A549 (cell line): ENCODE measurements at regions not wholly inside any gene's neighbourhood (a gene's known extent, or its start where the extent isn't known, plus 50 kb on each side); places are given as distances from the start of the nearest gene placed in this dataset.

Experiments
- EP300 ChIP-seq, 2 experiments: fragments of >200 bp; sonication (Bioruptor Twin); formaldehyde crosslinking; IDR thresholded peaks; 2 replicates in 1 of 2; 3 replicates in 1 of 2; pipeline ENCODE4 v1.6.1; 2016 to 2017
- POLR2A ChIP-seq: IDR thresholded peaks from 2 replicates; pipeline ENCODE4 v1.6.1; 2012; ENCODE audit warnings: mild to moderate bottlenecking, low read length
- RARB ChIP-seq: fragments of 250-450 bp; sonication (Bioruptor Pico); IDR thresholded peaks from 2 replicates; pipeline ENCODE4 v1.8.0; 2021; ENCODE audit warnings: mild to moderate bottlenecking, moderate library complexity
- TF ChIP-seq, protein P1 (sequence below): fragments of 250-450 bp; sonication (Bioruptor Pico); IDR thresholded peaks from 2 replicates; pipeline ENCODE4 v1.5.0; 2021; ENCODE audit warnings: mild to moderate bottlenecking, moderate library complexity, borderline replicate concordance
- TF ChIP-seq, protein P2 (sequence below): fragments of >200 bp; sonication (Bioruptor Twin); formaldehyde crosslinking; IDR thresholded peaks from 3 replicates; pipeline ENCODE4 v1.5.1; 2016

DNA sequence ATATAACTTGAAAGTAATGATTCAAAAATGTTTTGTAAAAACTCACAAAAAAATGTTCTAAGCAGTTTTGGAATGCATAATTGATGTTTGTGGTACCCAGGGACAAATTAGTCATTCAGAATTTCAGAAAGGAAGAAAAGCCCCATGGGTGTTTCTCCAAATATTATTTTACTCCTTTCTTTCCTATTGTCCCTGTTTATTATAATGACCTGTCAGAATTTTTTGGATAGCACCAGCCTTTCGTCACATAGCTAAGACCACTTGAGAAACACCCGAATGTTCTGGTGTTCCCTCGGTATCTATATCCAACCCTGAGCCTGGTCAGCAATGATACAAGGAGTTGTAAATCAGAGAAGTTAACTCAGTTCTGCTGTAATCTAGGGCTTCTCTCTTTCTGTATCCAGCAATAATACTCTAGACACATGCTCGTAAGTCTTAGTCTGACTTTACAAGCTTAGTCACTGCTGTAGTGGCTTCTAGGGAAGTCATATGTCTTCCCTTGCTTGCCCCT is 64.8 kb upstream of the MEOX2 start:
- TF ChIP-seq RARB (CRISPR knock-in tag) = no peak
- TF ChIP-seq POLR2A = no peak
- TF ChIP-seq, protein P1, sequence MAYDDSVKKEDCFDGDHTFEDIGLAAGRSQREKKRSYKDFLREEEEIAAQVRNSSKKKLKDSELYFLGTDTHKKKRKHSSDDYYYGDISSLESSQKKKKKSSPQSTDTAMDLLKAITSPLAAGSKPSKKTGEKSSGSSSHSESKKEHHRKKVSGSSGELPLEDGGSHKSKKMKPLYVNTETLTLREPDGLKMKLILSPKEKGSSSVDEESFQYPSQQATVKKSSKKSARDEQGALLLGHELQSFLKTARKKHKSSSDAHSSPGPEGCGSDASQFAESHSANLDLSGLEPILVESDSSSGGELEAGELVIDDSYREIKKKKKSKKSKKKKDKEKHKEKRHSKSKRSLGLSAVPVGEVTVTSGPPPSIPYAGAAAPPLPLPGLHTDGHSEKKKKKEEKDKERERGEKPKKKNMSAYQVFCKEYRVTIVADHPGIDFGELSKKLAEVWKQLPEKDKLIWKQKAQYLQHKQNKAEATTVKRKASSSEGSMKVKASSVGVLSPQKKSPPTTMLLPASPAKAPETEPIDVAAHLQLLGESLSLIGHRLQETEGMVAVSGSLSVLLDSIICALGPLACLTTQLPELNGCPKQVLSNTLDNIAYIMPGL (CRISPR knock-in tag) = no peak
- TF ChIP-seq, protein P2, sequence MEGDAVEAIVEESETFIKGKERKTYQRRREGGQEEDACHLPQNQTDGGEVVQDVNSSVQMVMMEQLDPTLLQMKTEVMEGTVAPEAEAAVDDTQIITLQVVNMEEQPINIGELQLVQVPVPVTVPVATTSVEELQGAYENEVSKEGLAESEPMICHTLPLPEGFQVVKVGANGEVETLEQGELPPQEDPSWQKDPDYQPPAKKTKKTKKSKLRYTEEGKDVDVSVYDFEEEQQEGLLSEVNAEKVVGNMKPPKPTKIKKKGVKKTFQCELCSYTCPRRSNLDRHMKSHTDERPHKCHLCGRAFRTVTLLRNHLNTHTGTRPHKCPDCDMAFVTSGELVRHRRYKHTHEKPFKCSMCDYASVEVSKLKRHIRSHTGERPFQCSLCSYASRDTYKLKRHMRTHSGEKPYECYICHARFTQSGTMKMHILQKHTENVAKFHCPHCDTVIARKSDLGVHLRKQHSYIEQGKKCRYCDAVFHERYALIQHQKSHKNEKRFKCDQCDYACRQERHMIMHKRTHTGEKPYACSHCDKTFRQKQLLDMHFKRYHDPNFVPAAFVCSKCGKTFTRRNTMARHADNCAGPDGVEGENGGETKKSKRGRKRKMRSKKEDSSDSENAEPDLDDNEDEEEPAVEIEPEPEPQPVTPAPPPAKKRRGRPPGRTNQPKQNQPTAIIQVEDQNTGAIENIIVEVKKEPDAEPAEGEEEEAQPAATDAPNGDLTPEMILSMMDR = no peak
- no peak for TF ChIP-seq EP300 (IDR thresholded peaks at IDR 0.05)
